ENCODE measurements at regions not wholly inside any gene's neighbourhood (a gene's known extent, or its start where the extent isn't known, plus 50 kb on each side); places are given as distances from the start of the nearest gene placed in this dataset.

DNA sequence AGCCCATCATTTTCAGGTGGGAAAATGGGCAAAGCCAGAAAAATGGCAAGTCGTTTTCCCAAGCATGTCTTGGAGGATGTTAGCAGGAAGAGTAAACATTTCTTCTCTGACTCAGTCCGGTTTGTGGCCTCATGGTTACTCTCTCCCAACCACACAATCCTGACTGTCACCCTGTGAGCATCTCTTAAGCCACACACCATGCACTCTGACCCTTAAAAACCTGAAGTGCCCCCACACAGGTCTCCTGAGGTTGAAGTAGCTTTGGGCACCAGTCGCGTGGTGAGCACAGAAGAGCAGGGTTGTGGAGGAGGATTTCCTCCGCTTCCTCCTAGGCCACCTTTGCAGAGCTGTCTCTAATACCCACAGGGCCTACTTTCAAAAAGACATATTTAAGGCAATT is 387.3 kb upstream of the NPVF start:
- no peaks in the 10 kb centered on the region for H3F3A ChIP-seq (ENCODE audit: insufficient read depth, low read length, poor library complexity, severe bottlenecking)
- H2AFZ ChIP-seq (ENCODE audit: low read depth, low read length), result no peak overlapping the region
- no peaks in the 10 kb centered on the region for H4K20me1 ChIP-seq (ENCODE audit: insufficient read depth)
- H3K27ac ChIP-seq (ENCODE audit: low read length), result no peak overlapping the region
- H3K4me3 ChIP-seq (ENCODE audit: low read length), result no peak overlapping the region
- TF ChIP-seq RAD21 (conservative IDR thresholded peaks at IDR 0.05) (no peak), EP300 (conservative IDR thresholded peaks at IDR 0.05; ENCODE audit: poor library complexity, severe bottlenecking) (no peak), SMC3 (conservative IDR thresholded peaks at IDR 0.05; ENCODE audit: poor library complexity) (no peak), CTCF (IDR thresholded peaks at IDR 0.05; ENCODE audit: poor library complexity, severe bottlenecking) (no peak), EZH2 (IDR thresholded peaks at IDR 0.05; ENCODE audit: borderline replicate concordance, insufficient read depth, low read length, poor library complexity, severe bottlenecking) (no peak), TAF1 (IDR thresholded peaks at IDR 0.05; ENCODE audit: low read depth) (no peak), MXI1 (conservative IDR thresholded peaks at IDR 0.05; ENCODE audit: poor library complexity, severe bottlenecking) (no peak)
- TF ChIP-seq, protein P1, sequence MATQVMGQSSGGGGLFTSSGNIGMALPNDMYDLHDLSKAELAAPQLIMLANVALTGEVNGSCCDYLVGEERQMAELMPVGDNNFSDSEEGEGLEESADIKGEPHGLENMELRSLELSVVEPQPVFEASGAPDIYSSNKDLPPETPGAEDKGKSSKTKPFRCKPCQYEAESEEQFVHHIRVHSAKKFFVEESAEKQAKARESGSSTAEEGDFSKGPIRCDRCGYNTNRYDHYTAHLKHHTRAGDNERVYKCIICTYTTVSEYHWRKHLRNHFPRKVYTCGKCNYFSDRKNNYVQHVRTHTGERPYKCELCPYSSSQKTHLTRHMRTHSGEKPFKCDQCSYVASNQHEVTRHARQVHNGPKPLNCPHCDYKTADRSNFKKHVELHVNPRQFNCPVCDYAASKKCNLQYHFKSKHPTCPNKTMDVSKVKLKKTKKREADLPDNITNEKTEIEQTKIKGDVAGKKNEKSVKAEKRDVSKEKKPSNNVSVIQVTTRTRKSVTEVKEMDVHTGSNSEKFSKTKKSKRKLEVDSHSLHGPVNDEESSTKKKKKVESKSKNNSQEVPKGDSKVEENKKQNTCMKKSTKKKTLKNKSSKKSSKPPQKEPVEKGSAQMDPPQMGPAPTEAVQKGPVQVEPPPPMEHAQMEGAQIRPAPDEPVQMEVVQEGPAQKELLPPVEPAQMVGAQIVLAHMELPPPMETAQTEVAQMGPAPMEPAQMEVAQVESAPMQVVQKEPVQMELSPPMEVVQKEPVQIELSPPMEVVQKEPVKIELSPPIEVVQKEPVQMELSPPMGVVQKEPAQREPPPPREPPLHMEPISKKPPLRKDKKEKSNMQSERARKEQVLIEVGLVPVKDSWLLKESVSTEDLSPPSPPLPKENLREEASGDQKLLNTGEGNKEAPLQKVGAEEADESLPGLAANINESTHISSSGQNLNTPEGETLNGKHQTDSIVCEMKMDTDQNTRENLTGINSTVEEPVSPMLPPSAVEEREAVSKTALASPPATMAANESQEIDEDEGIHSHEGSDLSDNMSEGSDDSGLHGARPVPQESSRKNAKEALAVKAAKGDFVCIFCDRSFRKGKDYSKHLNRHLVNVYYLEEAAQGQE (IDR thresholded peaks at IDR 0.05; ENCODE audit: borderline replicate concordance), result no peak
- no peaks in the 10 kb centered on the region for H3K79me2 ChIP-seq (replicated peaks; ENCODE audit: insufficient read depth, low read length)
- no peak overlapping the region for H3K4me2 ChIP-seq (ENCODE audit: low read length)
- H3K9me2 ChIP-seq (ENCODE audit: insufficient read depth, low read length), result no peaks in the 10 kb centered on the region
- no peaks in the 10 kb centered on the region for H3K27me3 ChIP-seq (ENCODE audit: insufficient read depth, low read depth, low read length)
- peaks cover 12% of the 10 kb centered on the region for H3K9me3 ChIP-seq (ENCODE audit: low read length)
- no peaks in the 10 kb centered on the region for H3K36me3 ChIP-seq (ENCODE audit: insufficient read depth, low read length)
- H3K9ac ChIP-seq (ENCODE audit: low read length), result no peak overlapping the region

- TF ChIP-seq RAD21 (conservative IDR thresholded peaks at IDR 0.05), result no peak
- H3K27ac ChIP-seq (ENCODE audit: low read length), result no peak overlapping the region
These were observed 388.9 kb upstream of the NPVF start for GRCh38 chr7:25617214-25617613.

GRCh38 chr7:25617673-25618072 is 389.4 kb upstream of the NPVF start:
- H3K27ac ChIP-seq (ENCODE audit: low read length), result no peak overlapping the region

More at GRCh38 chr7:25617214-25617613, 388.9 kb upstream of the NPVF start:
- Histone ChIP-seq H3K9me2 (ENCODE audit: insufficient read depth, low read length) (no peaks in the 10 kb centered on the region), H3K9me3 (ENCODE audit: low read length) (peaks cover 8% of the 10 kb centered on the region), H4K20me1 (ENCODE audit: insufficient read depth) (no peaks in the 10 kb centered on the region), H3K36me3 (ENCODE audit: insufficient read depth, low read length) (no peaks in the 10 kb centered on the region), H3K4me3 (ENCODE audit: low read length) (no peak overlapping the region), H3F3A (ENCODE audit: insufficient read depth, low read length, poor library complexity, severe bottlenecking) (no peaks in the 10 kb centered on the region), H2AFZ (ENCODE audit: low read depth, low read length) (no peak overlapping the region), H3K27me3 (ENCODE audit: insufficient read depth, low read depth, low read length) (no peaks in the 10 kb centered on the region), H3K9ac (ENCODE audit: low read length) (no peak overlapping the region), H3K4me2 (ENCODE audit: low read length) (no peak overlapping the region), H3K79me2 (replicated peaks; ENCODE audit: insufficient read depth, low read length) (no peaks in the 10 kb centered on the region)

More at GRCh38 chr7:25617673-25618072, 389.4 kb upstream of the NPVF start:
- Histone ChIP-seq H3K79me2 (replicated peaks; ENCODE audit: insufficient read depth, low read length) (no peaks in the 10 kb centered on the region), H3K4me2 (ENCODE audit: low read length) (no peak overlapping the region), H2AFZ (ENCODE audit: low read depth, low read length) (no peak overlapping the region), H3K9ac (ENCODE audit: low read length) (no peak overlapping the region), H4K20me1 (ENCODE audit: insufficient read depth) (no peaks in the 10 kb centered on the region), H3K4me3 (ENCODE audit: low read length) (no peak overlapping the region), H3K27me3 (ENCODE audit: insufficient read depth, low read depth, low read length) (no peaks in the 10 kb centered on the region), H3K36me3 (ENCODE audit: insufficient read depth, low read length) (no peaks in the 10 kb centered on the region), H3F3A (ENCODE audit: insufficient read depth, low read length, poor library complexity, severe bottlenecking) (no peaks in the 10 kb centered on the region), H3K9me2 (ENCODE audit: insufficient read depth, low read length) (no peaks in the 10 kb centered on the region), H3K9me3 (ENCODE audit: low read length) (peaks cover 3% of the 10 kb centered on the region)
- TF ChIP-seq EP300 (conservative IDR thresholded peaks at IDR 0.05; ENCODE audit: poor library complexity, severe bottlenecking) (no peak), CTCF (IDR thresholded peaks at IDR 0.05; ENCODE audit: poor library complexity, severe bottlenecking) (no peak), SMC3 (conservative IDR thresholded peaks at IDR 0.05; ENCODE audit: poor library complexity) (no peak), POLR2AphosphoS5 (IDR thresholded peaks at IDR 0.05) (no peak), RAD21 (conservative IDR thresholded peaks at IDR 0.05) (no peak)

Data from neural cell (in vitro differentiated cells).